ENCODE measurements at regions not wholly inside any gene's neighbourhood (a gene's known extent, or its start where the extent isn't known, plus 50 kb on each side); places are given as distances from the start of the nearest gene placed in this dataset.

DNA sequence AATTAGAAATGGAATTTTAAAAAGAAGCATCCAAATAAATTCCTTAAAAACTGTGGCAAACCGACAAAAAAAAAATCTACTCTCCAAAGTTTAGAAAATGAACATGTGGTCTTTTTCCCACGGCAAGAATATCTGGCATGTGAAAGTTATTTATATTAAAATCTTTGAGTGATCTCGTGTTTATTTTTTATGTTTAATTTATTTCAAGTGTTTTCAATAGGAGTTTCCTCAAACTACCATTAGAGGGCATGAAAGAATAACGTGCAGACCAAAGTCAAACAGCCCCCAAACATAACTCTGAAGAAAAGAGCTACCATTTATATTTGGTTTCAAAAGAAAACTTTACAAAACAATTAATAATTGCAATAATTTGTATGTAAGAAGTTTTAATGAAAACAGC, 286.4 kb downstream of the ZIC4 start:
- TF ChIP-seq, protein P1, sequence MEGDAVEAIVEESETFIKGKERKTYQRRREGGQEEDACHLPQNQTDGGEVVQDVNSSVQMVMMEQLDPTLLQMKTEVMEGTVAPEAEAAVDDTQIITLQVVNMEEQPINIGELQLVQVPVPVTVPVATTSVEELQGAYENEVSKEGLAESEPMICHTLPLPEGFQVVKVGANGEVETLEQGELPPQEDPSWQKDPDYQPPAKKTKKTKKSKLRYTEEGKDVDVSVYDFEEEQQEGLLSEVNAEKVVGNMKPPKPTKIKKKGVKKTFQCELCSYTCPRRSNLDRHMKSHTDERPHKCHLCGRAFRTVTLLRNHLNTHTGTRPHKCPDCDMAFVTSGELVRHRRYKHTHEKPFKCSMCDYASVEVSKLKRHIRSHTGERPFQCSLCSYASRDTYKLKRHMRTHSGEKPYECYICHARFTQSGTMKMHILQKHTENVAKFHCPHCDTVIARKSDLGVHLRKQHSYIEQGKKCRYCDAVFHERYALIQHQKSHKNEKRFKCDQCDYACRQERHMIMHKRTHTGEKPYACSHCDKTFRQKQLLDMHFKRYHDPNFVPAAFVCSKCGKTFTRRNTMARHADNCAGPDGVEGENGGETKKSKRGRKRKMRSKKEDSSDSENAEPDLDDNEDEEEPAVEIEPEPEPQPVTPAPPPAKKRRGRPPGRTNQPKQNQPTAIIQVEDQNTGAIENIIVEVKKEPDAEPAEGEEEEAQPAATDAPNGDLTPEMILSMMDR (conservative IDR thresholded peaks at IDR 0.05; ENCODE audit: low read depth in 2 of 2): peak; percentile 58 to 71
- TF ChIP-seq EZH2phosphoT487 (IDR thresholded peaks at IDR 0.05; ENCODE audit: unreplicated experiment): no peak
- TF ChIP-seq POLR2AphosphoS5 (IDR thresholded peaks at IDR 0.05; ENCODE audit: low read depth): no peak
- no peak for TF ChIP-seq EZH2 (IDR thresholded peaks at IDR 0.05; ENCODE audit: low read depth, unreplicated experiment)
- no peak for TF ChIP-seq ZNF114 (CRISPR knock-in tag; IDR thresholded peaks at IDR 0.05)
- TF ChIP-seq NANOG (IDR thresholded peaks at IDR 0.05; ENCODE audit: borderline replicate concordance): no peak
- TF ChIP-seq JUNB (IDR thresholded peaks at IDR 0.05; ENCODE audit: unreplicated experiment): no peak
- TF ChIP-seq, protein P2, sequence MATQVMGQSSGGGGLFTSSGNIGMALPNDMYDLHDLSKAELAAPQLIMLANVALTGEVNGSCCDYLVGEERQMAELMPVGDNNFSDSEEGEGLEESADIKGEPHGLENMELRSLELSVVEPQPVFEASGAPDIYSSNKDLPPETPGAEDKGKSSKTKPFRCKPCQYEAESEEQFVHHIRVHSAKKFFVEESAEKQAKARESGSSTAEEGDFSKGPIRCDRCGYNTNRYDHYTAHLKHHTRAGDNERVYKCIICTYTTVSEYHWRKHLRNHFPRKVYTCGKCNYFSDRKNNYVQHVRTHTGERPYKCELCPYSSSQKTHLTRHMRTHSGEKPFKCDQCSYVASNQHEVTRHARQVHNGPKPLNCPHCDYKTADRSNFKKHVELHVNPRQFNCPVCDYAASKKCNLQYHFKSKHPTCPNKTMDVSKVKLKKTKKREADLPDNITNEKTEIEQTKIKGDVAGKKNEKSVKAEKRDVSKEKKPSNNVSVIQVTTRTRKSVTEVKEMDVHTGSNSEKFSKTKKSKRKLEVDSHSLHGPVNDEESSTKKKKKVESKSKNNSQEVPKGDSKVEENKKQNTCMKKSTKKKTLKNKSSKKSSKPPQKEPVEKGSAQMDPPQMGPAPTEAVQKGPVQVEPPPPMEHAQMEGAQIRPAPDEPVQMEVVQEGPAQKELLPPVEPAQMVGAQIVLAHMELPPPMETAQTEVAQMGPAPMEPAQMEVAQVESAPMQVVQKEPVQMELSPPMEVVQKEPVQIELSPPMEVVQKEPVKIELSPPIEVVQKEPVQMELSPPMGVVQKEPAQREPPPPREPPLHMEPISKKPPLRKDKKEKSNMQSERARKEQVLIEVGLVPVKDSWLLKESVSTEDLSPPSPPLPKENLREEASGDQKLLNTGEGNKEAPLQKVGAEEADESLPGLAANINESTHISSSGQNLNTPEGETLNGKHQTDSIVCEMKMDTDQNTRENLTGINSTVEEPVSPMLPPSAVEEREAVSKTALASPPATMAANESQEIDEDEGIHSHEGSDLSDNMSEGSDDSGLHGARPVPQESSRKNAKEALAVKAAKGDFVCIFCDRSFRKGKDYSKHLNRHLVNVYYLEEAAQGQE (IDR thresholded peaks at IDR 0.05; ENCODE audit: unreplicated experiment): no peak
- no peak for TF ChIP-seq STAT1 (IDR thresholded peaks at IDR 0.05; ENCODE audit: unreplicated experiment)
